Suprapubic skin (tissue), 3 donors: ENCODE measurements at regions not wholly inside any gene's neighbourhood (a gene's known extent, or its start where the extent isn't known, plus 50 kb on each side); places are given as distances from the start of the nearest gene placed in this dataset.

ENCODE experiments used
- CTCF ChIP-seq, 2 donors: fragments of 200-600 bp in 1 of 2; fragments of 450-650 bp in 1 of 2; sonication (generic) in 1 of 2; IDR thresholded peaks; one replicate each; pipeline ENCODE4 v1.5.1; 2016 to 2019; ENCODE audit warnings: antibody characterized with exemption in 2 of 2, mild to moderate bottlenecking in 1 of 2, moderate library complexity in 1 of 2
- EP300 ChIP-seq: sonication (generic); formaldehyde crosslinking; IDR thresholded peaks from one replicate; pipeline ENCODE4 v1.6.1; 2017; ENCODE audit warnings: antibody characterized with exemption
- POLR2A ChIP-seq, 2 donors: fragments of 450-650 bp; IDR thresholded peaks; one replicate each; pipeline ENCODE4 v1.6.1; 2017; ENCODE audit warnings: antibody characterized with exemption in 2 of 2, mild to moderate bottlenecking in 2 of 2, moderate library complexity in 2 of 2

GRCh38 chr6:113585246-113585645, 271.9 kb upstream of the MARCKS start:
- no peak for TF ChIP-seq CTCF (IDR thresholded peaks at IDR 0.05)
- no peak for TF ChIP-seq POLR2A (IDR thresholded peaks at IDR 0.05)
- TF ChIP-seq EP300: no peak
